Body of pancreas (tissue), 4 donors: ENCODE measurements at regions not wholly inside any gene's neighbourhood (a gene's known extent, or its start where the extent isn't known, plus 50 kb on each side); places are given as distances from the start of the nearest gene placed in this dataset.

ENCODE experiments used
- ATAC-seq: fragments of 150-250 bp; one replicate; pipeline ENCODE4 v1.9.1; 2016
- DNase-seq, 4 donors: peaks; one replicate each; pipeline ENCODE4 v3.0.0-alpha.2; 2019
- H3K27ac ChIP-seq, 4 donors: fragments of 200-600 bp; sonication (generic); 1 replicate in 3 of 4; 2 replicates in 1 of 4; pipeline versions ENCODE4 v1.5.1 to v1.6.1; 2016 to 2019; ENCODE audit warnings: mild to moderate bottlenecking in 1 of 4, mixed read lengths in 1 of 4, moderate library complexity in 1 of 4
- H3K27me3 ChIP-seq, 2 donors: fragments of 200-600 bp; sonication (generic); one replicate each; pipeline ENCODE4 v1.6.0; 2016; ENCODE audit warnings: mild to moderate bottlenecking in 1 of 2
- H3K36me3 ChIP-seq, 2 donors: fragments of 200-600 bp; sonication (generic); replicated peaks in 1 of 2; 2 replicates each; pipeline ENCODE4 v1.5.1; 2016; ENCODE audit warnings: low read depth in 2 of 2; ENCODE audit not compliant: insufficient read depth in 1 of 2
- H3K4me1 ChIP-seq: fragments of 200-600 bp; sonication (generic); one replicate; pipeline ENCODE4 v1.6.0; 2016
- H3K4me3 ChIP-seq, 2 donors: fragments of 200-600 bp; sonication (generic); 1 replicate in 1 of 2; 2 replicates in 1 of 2; pipeline ENCODE4 v1.5.1; 2016 to 2019
- H3K9me3 ChIP-seq, 3 donors: fragments of 200-600 bp; sonication (generic); 1 replicate in 2 of 3; 2 replicates in 1 of 3; pipeline ENCODE4 v1.5.1; 2016
- CTCF ChIP-seq, 7 experiments: fragments of 450-650 bp in 4 of 7; fragments of 200-600 bp in 3 of 7; sonication (generic) in 3 of 7; IDR thresholded peaks; one replicate each; pipeline ENCODE4 v1.5.1; 2016 to 2019; ENCODE audit warnings: antibody characterized with exemption in 7 of 7
- POLR2A ChIP-seq, 3 donors: fragments of 450-650 bp; IDR thresholded peaks; one replicate each; pipeline ENCODE4 v1.6.1; 2016; ENCODE audit warnings: antibody characterized with exemption in 3 of 3, mild to moderate bottlenecking in 2 of 3
- WGBS, 2 donors: methylation state at CpG; one replicate each; pipeline ENCODE4 v1.1.5; 2017; 5-methylcytosine and 5-hydroxymethylcytosine counted together
- intact Hi-C: fragments of 100-400 bp; cut with DNase I; formaldehyde crosslinking; loops from one replicate; pipeline ENCODE4 v1.15.1; 2023

DNA sequence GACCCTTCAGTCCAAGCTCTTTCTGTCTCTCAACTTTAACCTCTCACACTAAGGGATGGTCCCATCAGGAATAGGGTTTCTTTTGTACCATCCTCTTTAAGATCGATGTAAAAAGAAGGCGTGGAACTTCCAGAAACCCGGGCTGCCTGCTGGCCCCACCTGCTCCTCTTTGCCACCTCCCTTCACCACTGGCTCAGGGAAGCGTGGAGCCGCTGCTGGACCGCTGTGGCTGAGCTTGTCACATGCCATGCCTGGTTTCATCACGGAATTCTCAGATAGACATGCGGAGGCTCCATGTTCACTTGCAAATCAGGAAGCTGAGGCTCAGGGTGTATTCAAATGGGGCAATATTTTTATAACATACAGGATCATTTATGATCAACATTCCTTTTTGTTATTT is 399.7 kb downstream of the BRD1 start:
- ATAC-seq (no peak), DNase-seq (no peak)
- WGBS, 2 donors: 61 to 71% methylated on average over 8 of the region's 8 CpGs
- Histone ChIP-seq H3K4me3 (no peak overlapping the region), H3K27me3 (peaks cover 0 to 3% of the 10 kb centered on the region in 2 donors), H3K9me3 (no peaks in the 10 kb centered on the region), H3K27ac (no peak overlapping the region), H3K36me3 (no peaks in the 10 kb centered on the region), H3K4me1 (no peaks in the 10 kb centered on the region)
- no peak for TF ChIP-seq CTCF (IDR thresholded peaks at IDR 0.05)
- no peak for TF ChIP-seq POLR2A (IDR thresholded peaks at IDR 0.05)
- intact Hi-C loops: no loop called here

DNA sequence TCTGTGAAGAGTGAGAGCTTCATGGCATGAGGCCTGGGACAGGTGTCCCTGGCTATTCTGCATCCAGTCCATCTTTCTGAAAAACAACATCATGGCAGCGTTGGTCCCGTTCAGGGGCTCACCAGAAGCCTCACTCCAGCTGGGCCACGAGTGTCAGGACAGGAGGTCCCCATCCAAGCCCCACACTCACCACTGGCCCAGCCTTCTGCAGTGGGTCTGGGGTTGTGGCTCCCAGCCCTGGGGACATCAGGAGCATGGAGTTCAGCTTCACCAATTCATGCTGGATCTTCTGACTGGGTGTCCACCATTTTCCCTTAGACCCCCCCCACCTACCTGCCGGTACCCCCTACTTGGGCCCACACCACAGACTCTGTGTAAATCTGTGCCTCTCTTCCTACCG is 400.3 kb downstream of the BRD1 start:
- Histone ChIP-seq H3K4me3 (no peak overlapping the region), H3K36me3 (no peaks in the 10 kb centered on the region), H3K9me3 (no peaks in the 10 kb centered on the region), H3K27me3 (peaks cover 0 to 3% of the 10 kb centered on the region in 2 donors), H3K4me1 (no peaks in the 10 kb centered on the region), H3K27ac (no peak overlapping the region)
- DNase-seq (no peak), ATAC-seq (no peak)
- TF ChIP-seq CTCF (IDR thresholded peaks at IDR 0.05) (no peak), POLR2A (IDR thresholded peaks at IDR 0.05) (no peak)
- 60 to 80% methylated on average over 4 to 5 of the region's 5 CpGs for WGBS, 2 donors
- intact Hi-C loops: no loop called here

GRCh38 chr22:49426618-49427266 is 400.9 kb downstream of the BRD1 start:
- WGBS, 2 donors: 59 to 73% methylated on average over 5 to 9 of the region's 9 CpGs
- Histone ChIP-seq H3K27me3 (peaks cover 0 to 3% of the 10 kb centered on the region in 2 donors), H3K27ac (no peak overlapping the region), H3K36me3 (no peaks in the 10 kb centered on the region), H3K4me3 (no peak overlapping the region), H3K4me1 (no peaks in the 10 kb centered on the region), H3K9me3 (no peaks in the 10 kb centered on the region)
- intact Hi-C loops: no loop called here
- ATAC-seq (no peak), DNase-seq (no peak)
- TF ChIP-seq CTCF (IDR thresholded peaks at IDR 0.05) (no peak), POLR2A (IDR thresholded peaks at IDR 0.05) (no peak)

DNA sequence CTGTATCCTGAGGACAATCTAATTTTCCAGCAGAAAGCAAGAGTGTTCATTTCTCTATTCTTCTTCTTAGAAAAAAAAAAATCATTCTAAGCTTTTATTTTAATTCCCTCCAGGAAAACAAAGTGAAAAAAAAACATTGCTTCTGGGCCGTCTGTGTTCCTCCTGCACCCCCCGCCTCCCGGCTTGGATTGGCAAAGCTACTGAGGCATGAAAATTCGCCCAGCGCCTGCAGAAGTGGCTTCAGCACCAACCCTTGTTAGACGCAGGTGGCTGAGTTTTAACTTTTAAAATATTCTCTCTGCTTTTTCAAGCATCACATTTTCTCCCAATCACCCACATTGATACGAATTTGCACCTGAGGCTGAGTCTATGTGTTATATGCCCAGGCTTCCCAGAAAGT is 401.6 kb downstream of the BRD1 start:
- H3K4me3 ChIP-seq: no peak overlapping the region
- H3K27me3 ChIP-seq: no peaks in the 10 kb centered on the region
- intact Hi-C loops: no loop called here
- no peak for DNase-seq
- no peaks in the 10 kb centered on the region for H3K9me3 ChIP-seq
- WGBS, 2 donors: 33 to 49% methylated on average over 7 of the region's 7 CpGs
- no peak for ATAC-seq
- H3K4me1 ChIP-seq: no peaks in the 10 kb centered on the region
- no peak overlapping the region for H3K27ac ChIP-seq
- H3K36me3 ChIP-seq: no peaks in the 10 kb centered on the region
- no peak for TF ChIP-seq CTCF (IDR thresholded peaks at IDR 0.05)
- no peak for TF ChIP-seq POLR2A (IDR thresholded peaks at IDR 0.05)

DNA sequence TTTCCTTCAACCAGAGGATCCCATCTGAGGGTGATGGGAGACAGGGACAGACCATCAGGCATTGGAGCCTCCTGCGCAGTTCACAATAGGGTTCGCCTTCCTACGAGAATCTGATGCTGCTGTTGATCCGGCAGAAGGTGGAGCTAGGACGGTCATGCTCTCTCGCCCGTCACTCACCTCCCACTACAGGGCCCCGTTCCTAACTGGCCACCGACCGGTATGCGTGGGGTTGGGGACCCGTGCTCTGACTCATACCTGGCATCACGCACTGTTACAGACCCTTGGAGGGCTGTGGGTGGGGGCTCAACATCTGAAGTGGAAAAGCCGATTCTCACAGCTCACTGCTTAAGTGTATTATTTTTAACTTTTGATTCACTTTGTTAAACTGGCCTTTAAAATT is 402.3 kb downstream of the BRD1 start:
- Histone ChIP-seq H3K4me3 (no peak overlapping the region), H3K36me3 (no peaks in the 10 kb centered on the region), H3K27me3 (no peaks in the 10 kb centered on the region), H3K9me3 (peaks cover 0 to 4% (median 0%) of the 10 kb centered on the region in 3 donors), H3K27ac (no peak overlapping the region), H3K4me1 (no peaks in the 10 kb centered on the region)
- intact Hi-C loops: no loop called here
- DNase-seq (no peak), ATAC-seq (no peak)
- TF ChIP-seq CTCF (IDR thresholded peaks at IDR 0.05): no peak
- no peak for TF ChIP-seq POLR2A (IDR thresholded peaks at IDR 0.05)
- 26 to 40% methylated on average over 14 of the region's 14 CpGs for WGBS, 2 donors
